ENCODE measurements at regions not wholly inside any gene's neighbourhood (a gene's known extent, or its start where the extent isn't known, plus 50 kb on each side); places are given as distances from the start of the nearest gene placed in this dataset.

DNA sequence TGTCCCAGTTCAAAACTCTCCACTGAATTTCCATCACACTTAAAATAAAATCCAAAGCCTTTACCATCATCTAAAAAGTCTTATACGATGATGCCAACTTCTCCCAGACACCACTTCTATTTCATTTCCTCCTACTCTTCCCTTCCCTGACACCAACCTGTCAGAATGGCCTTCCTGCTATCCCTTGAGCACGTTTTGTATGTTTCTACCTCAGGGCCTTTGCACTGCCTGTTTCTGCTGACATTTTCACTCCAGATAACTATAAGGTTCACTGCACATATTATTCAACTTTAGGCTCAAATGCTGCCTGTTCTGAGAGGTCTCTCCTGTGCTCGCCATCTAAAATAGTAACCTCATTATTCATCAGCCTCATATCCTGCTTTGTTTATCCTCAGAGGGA is 269.6 kb downstream of the HTR7 start:
- DNase-seq (ENCODE audit: low read depth in 2 of 2): no peak

DNA sequence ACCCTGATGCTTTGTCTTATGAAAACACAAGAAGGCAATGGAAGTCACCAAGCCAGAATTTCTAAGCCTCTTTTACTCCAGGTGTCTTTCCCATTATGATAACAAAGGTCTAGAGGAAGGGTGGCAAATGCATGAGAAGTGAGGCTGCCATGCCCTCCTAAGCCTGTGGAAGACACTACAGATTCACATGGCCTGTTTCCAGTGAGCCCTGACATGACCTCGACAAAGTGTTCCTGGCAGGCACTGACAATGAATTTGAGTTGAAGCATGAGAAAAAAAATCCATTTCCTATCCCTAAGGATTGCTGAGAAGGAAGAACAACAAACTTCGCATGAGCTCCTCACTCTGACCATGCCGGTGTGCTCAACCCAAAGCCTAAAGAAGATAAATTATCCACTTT is 268.0 kb downstream of the HTR7 start:
- DNase-seq (ENCODE audit: low read depth in 2 of 2): no peak

DNA sequence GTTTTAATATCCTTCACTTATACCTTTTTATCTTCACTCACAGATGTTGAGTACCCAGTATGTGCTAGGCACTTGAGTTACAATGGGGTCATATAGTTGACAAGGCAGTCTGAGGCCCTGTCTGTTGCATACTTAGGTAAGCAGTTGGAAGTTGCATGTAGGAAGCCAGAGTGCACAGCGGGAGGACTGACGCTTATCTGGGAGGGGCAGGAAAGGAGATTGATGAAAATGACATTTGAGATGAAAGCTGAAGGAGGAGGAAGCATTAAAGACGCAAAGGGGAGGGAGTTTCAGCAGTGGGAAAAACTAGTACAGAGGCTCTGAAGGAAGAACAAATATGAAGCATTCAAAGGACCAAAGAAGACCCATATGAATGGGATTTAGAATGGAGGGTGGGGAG is 266.2 kb downstream of the HTR7 start:
- DNase-seq (ENCODE audit: low read depth in 2 of 2): no peak

DNA sequence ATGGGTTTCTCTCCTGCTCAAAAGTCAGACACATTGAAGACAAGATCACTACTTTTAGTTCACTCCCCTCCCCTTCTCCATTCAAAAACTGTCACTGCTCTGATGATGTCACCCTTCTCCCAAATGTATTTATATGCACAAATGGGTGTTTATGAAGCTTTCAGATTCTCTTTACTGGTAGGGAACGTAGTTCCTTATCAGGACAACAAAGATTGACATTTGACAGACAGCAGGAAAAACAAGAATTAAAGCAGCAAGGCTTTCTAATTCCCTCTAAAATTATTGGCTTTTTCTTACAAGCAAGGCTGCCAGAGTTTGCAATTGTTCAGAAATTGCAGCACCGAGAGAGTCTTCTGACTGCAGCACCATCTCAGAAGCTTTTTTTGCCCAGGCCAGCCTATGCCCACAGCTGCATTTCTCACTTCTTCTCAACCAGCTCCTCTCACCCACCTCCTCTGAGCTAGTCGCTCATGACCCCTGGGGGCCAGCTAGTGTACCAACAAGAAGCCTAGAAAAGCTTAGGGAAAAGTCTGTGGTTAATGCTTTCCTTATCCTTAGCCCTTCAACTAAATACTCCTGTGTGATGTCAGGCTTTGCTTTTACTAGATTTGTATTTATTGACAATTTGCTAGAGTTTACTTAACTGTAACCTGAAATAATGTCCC is 265.1 kb downstream of the HTR7 start:
- no peak for DNase-seq (ENCODE audit: low read depth in 2 of 2)

DNA sequence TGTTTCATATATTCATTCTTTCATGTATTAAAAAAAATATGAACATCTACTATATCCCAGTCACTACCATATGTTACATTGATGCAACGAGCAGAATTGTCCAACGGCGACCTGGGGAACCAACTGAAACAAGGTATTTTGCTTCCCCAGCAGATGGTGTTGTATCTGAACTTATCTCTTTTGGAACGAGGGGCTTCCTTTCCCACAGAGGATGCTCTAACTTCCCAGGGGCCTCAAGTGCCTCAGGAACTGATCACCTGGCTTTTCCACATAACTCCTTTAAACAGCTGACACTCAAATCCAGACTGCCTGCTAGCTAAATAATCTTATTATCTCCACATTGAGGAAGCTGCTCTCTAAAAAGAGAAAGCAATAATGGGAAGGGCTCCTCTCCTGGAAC is 259.3 kb downstream of the HTR7 start:
- no peak for DNase-seq (ENCODE audit: low read depth in 2 of 2)

DNA sequence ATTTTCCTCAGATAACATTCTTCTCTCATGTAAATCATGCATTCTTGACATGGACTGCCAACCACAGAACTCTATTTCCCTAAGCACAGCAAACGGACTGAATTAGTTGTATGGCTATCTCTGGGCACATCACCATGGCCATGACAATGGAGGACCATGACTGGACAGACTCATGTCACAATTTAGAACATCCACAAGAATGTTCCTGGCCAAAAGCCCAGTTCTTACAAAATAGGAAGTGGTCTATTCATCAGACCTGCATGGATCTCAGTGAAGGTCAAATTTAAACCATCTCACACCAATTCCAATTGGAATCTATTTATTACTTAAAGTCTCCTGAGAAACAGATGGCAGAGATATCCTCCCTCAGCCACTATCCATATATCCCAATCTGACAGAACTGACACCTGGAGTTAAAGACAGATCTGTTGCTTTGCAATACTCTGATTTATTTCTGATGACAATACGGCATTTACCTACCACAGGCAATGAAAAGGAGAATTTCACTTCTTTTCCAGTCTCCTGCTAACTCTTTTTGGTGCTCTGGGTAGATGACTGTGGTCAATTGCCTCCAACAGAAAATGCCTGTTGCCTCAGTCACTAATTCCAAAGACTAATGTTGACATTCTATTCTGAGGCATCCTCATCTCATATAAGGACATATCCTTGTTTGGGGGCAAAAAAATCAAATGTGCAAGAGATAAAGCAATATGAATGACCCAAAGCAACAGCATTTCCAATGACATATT is 254.8 kb downstream of the HTR7 start:
- DNase-seq (ENCODE audit: low read depth in 2 of 2): no peak

DNA sequence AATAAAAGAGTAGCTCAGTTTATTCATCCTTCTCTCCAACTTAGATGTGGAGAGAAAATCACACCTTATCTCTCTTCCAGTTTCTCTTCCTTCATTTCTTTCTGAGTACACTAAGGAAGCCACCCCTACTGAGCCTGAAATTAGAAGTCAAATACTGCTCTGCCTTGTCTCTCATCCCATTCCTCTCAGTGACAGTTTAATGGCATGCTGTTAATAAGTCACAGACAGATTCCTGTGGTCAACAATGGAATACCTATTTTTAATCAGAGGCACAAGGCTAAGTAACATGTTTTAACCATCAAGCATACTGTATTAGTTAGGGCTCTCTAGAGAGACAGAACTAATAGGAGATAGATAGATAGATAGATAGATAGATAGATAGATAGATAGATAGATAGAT is 253.2 kb downstream of the HTR7 start:
- no peak for DNase-seq (ENCODE audit: low read depth in 2 of 2)

DNA sequence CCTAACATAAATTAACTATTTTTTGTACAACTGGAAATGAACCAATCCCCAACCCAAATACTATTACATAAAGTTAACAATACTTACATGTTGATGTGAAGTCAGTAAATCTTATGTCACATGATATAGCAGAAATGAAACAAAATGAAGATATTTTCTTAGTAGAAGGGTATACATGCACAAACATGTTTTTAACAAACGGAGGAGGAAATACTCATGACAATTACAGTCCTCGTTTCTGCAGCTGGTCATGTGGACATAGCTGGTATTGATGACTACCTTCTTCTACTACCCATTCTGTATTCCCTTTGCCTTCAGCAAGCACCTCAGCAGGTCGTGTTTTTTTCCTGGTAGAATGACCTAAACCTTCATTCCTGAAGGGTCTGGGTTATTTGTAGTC is 252.3 kb downstream of the HTR7 start:
- no peak for DNase-seq (ENCODE audit: low read depth in 2 of 2)

DNA sequence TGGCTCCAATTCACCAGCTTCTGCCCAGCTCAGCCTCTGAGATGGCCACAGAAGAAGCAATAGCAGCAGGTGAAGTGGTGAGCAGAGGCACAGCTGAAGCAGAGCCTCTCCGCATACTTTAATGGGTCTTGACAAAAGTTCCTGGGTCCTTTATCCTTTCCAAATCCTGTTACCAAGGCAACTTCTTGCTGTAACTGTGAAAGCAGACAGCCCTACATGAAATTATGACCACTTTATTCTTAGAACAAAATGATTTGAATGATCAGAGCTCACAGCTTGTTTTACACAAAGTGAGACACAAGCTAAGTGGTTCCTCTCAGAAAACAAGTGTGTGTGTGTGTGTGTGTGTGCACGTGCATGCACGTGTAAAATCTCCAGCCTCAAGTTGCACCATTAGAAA is 245.6 kb downstream of the HTR7 start:
- no peak for DNase-seq (ENCODE audit: low read depth in 2 of 2)

DNA sequence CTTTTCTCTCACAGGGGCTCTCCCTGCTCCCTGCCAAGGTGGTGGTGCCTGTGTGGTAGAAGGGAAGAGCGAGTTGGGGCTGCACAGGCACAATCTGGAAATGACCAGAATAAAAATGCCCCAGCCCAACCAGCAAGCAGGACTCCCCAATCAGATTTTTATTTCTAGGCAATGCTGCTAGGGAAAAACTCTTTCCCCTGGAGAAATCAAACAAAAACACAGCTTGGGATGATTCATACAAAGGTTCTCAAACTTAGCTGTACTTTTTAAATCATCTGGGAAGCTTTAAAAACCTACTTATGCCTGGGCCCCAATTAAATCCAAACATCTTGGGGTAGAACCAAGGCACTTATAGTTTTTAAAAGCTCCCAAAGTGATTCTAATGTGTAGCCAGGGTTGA is 243.2 kb downstream of the HTR7 start:
- no peak for DNase-seq (ENCODE audit: low read depth in 2 of 2)

DNA sequence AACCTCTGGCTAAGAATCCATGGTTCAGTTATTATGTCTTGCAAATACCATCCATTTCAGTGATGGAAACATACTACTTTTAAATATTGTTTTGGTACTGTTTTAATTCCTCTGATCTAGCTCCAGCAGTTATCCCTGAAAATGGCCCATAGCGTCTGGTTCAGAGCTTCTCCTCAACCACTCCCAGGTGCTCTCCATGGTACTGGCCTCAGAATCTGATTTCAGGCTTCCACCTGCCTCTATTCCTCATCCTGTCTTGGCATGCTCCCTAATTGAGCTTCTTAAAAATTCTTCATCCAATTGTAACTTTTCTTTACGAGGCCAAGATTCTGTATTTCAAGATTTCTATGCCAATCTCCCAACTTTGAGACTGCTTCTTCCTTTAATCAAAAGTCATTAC is 236.3 kb downstream of the HTR7 start:
- DNase-seq (ENCODE audit: low read depth in 2 of 2): no peak

DNA sequence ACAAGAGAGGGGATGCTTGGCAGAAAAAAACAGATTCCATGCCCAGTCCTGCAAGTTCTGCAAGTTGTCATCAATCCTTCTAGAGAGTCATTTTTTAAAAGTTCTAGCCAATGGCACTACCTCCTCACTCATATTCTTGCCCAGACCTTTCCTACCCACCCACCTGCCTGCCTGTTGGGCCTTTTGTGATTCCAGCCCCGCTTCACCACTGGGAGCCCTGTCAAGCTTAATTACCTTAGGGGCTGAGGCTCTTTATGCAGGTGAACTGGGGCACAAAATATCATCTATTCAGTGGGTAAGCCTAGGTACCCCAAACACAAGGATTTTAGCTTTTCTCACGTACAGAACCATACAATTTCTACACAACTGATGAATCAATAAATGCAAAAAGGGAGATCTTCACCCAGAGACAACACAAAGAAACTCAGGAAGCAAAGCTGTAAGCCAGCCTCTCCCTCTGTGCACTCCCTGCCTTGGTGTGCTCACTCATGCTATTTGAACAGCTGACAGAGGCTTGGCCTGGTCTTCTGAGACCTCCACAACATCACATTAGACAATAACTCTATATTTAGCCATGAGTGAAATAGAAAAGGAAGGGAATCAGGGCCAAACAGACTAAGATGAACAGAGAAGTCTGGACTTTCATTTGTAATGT is 222.6 kb downstream of the HTR7 start:
- DNase-seq (ENCODE audit: low read depth in 2 of 2): no peak

DNA sequence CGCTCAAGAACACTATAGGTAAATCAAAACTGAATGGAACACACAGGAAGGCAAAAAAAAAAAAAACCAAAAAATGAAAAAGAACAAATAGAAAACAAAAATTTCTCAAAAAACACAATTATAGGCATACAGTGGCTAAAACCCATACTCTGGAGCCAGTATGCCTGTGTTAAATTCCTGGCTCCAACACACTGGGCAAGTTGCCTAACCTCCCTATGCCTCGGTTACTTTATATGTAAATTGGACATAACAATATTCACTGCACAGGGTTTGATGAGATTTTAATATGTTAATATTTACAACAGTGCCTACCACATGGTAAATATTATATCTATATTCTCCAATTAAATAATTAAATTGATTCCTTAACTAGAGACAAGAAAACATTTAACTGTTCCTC is 217.1 kb downstream of the HTR7 start:
- no peak for DNase-seq (ENCODE audit: low read depth in 2 of 2)

DNA sequence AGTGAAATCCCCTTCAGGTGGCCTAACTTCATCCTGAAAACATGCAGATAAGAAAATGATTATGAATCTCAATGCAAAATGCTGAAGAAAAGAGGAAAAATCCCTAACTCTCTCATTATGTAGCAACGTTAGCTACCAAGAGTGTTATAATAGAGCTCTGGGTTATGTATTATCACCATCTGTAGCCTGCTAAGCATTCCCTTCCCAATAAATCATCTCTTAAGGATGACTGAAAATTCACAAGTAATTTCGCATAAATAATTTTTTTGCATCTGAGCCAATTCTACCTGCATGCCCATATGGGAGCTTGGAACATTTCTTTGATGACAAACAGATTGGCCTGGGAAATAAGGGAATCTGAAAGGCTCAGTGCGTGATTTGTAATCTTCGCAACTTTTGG is 216.1 kb downstream of the HTR7 start:
- no peak for DNase-seq (ENCODE audit: low read depth in 2 of 2)

DNA sequence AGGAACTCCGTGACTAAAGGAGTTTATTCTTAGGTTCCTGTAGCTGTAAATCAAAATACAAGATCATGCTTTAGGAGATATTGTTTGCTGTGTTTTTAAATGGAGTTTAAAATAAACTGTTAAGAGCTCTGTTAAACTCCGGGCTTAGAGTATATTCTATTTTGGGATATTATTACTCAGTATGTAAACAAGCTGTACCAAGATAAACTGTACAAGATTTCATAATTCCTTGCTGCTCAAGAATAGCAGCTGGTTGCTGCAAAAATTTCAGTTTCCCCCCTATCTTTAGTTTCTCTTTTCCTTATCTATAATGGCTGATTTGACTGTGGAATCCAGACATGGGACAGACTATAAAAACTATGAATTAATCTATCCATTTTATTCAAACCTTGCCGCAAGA is 215.7 kb downstream of the HTR7 start:
- no peak for DNase-seq (ENCODE audit: low read depth in 2 of 2)

DNA sequence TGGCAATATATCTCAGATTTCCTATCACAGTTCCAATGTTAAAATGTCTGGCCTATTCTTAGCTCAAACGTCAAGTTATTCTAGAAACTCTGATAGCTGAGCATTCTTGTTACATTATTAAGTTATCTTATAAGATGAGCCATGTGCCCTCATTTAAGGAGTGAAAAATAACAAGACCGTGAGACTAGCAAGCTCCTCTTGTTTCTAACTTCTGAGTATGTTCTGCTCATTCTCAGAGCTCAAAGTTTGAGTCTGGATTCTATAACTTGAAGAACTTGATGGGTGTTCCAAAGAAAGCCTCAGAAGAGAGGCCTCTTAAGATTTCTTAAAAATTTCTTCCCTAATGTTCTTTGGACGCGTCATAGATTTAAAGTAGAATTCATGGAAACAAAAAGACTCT is 215.2 kb downstream of the HTR7 start:
- no peak for DNase-seq (ENCODE audit: low read depth in 2 of 2)

DNA sequence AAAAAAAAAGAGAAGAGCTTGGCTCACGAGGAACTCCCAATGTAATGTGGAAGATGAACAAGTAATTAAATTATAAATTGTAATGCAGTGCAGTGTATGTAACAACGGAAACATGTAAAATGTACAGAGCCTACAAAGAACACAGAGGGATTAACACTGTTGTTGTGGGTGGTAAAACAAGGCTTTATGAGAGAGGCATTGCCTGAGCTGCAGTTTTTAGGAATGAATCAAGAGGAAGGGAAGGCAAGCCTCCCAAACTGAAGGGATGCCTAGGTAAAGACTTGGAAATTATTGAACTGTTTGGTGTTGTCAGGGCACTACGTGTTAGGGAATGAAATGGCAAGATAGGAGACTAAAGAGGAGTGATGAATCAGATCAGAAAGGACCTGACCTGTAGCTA is 213.7 kb downstream of the HTR7 start:
- no peak for DNase-seq (ENCODE audit: low read depth in 2 of 2)

DNA sequence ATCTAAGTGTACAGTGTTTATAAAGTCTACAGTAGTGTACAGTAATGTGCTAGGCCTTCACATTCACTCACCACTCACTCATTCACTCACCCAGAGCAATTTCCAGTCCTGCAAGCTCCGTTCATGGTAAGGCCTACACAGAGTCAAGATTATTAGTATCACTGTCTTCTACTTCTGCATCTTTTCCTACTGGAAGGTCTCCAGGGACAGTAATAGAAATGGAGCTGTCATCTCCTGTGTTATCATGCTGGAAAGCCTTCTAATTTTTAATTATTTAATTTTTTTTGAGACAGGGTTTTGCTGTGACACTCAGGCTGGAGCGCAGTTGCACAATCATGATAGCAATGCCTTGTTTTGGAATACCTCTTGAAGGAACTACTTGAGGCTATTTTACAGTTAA is 207.0 kb downstream of the HTR7 start:
- DNase-seq (ENCODE audit: low read depth in 2 of 2): no peak

DNA sequence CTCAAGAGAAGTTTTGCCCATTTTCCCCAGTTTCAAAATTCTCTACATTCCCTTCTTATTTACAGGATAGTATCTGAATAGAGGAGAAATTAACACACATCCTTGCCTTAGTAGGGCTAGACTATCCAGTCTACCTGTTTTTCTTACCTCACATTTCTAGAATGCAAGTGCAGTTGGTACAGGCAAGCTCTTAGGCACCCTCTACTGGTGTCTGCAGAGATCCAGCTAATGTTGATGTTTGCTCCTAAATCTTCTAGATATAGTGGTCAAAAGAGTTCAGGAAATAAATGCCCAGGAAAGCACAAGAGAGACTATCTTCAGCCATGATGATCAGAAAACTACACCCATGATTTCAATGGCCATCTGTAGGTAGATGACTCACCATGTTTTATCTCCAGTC is 205.3 kb downstream of the HTR7 start:
- DNase-seq (ENCODE audit: low read depth in 2 of 2): no peak

DNA sequence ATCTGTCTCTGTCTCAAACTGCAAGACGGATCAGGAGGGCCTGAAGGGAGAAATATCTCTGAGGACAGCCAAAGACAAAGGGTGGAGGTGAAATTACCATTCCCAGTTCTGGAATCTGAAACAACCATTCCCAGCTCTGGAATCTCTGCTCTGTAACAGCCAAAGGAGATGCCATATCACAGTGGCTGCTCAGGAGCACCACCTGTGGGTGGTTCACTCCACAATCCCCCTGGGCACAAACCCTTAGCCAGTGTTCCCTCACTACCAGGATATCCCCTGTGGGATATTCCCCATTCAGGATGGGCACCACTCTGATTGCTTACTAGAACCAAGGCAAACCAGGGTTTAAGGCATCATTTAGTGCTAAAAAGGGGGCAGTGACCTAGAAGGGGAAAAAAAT is 199.0 kb downstream of the HTR7 start:
- DNase-seq (ENCODE audit: low read depth in 2 of 2): no peak

DNA sequence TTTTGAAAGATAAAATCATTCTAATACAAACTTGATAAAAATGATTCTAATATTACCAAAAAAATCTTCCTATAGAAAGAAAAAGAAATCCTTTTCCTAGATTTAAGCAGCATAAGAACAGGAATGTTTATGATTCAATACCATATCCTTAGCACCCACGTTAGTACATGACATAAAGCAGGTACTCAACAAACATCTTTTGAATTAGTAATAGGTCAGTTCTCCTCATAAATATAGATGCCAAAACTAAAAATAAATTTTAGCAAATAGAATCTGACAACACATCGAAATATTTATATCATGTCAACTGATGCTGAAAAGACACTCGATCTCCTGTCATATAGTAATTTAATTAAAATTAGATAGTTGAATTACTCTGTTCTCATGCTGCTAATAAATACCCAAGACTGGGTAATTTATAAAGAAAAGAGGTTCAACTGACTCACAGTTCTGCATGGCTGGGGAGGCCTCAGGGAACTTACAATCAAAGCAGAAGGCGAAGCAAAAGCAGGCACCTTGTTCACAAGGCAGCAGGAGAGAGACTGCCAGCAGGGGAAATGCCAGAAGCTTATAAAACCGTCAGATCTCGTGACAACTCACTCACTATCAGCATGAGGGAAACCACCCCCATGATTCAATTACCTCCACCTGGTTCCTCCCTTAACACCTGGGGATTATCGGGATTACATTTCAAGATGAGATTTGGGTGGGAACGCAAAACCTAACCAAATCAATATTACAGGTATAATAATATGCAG is 191.8 kb downstream of the HTR7 start:
- DNase-seq (ENCODE audit: low read depth in 2 of 2): no peak

DNA sequence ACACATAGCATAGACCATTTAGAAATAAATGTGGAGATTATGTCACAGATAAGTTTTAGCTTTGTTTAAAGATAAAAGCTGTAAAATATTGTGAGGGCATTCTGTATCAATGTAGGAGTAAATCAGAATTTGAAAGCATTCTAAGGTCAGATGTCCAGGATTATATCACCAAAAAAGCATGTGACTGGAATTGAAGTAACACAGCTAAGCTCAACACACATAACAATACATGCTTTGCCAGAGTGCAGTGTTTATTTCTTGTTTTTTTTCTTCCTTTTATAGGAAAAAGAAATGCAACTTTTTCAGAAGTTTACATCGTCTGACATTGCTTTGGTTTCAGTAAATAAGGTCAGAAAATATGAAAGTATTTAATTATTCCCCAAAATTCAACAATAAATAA is 183.4 kb downstream of the HTR7 start:
- no peak for DNase-seq (ENCODE audit: low read depth in 2 of 2)

DNA sequence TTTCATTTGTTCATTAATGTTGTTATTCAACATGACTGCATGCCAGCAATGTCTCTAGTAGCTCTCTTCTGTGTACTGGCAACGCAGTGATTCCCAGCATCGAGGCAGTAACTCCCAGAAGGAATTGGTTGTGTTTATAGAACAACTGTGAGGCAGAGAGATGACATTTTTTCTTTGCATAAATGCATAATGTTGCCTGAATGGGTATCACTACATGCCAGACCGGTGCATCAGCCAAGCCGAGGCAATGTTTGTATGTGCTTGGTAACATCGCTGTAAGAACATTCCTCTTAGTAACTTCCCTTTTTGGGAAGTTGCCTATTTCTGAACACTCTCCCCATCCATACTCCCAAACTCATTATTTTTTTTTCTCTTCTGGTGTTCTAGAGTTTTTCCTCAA is 182.9 kb downstream of the HTR7 start:
- no peak for DNase-seq (ENCODE audit: low read depth in 2 of 2)

All from stimulated activated CD4-positive, alpha-beta T cell treated with anti-CD3 and anti-CD28 coated beads, Interleukin-4, amount 100 ng/mL, for 48 hours (primary cell).